ENCODE measurements at regions not wholly inside any gene's neighbourhood (a gene's known extent, or its start where the extent isn't known, plus 50 kb on each side); places are given as distances from the start of the nearest gene placed in this dataset.
A peak's percentile ranks its signal among the peaks of the same experiment; 100 is the strongest.

DNA sequence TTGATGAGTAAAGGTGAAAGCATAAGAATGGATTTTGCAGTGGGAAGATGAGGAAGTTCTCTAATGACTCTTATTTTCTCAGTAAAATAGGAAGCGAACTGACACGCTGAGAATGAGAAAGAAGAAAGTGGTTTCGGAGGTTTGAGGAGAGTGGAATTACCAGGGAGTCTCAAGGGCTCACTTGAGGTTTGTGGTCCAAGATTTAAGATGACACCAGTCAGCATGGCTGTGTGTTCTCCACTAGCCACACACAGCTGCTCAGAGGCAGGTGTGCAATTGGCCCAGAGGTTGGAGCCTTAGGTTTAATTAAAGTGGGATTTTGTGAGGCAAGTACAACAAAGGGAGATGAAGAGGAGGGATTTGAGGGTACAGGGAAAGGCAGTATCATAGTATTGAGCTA lies 99.6 kb upstream of the NBEA start:
- TF ChIP-seq CTCF (IDR thresholded peaks at IDR 0.05; ENCODE audit: borderline replicate concordance, extremely low read depth, low read length, poor library complexity, severe bottlenecking): no peak
- no peak for TF ChIP-seq EZH2 (IDR thresholded peaks at IDR 0.05; ENCODE audit: borderline replicate concordance, low read depth, low read length, severe bottlenecking)
- Histone ChIP-seq H3K79me2 (ENCODE audit: insufficient read depth, low read length) (no peaks in the 10 kb centered on the region), H3K27ac (ENCODE audit: low read length) (no peak overlapping the region), H3K9ac (ENCODE audit: low read depth, low read length) (no peak overlapping the region), H3K36me3 (ENCODE audit: insufficient read depth, low read length) (no peaks in the 10 kb centered on the region), H3K4me3 (ENCODE audit: low read depth in 1 of 2, low read length in 2 of 2) (no peak overlapping the region), H3K27me3 (ENCODE audit: insufficient read depth, low read length, poor library complexity) (peaks cover 11% of the 10 kb centered on the region), H3K9me3 (ENCODE audit: insufficient read depth, low read length, severe bottlenecking) (no peaks in the 10 kb centered on the region), H3K4me1 (ENCODE audit: insufficient read depth, low read length) (no peaks in the 10 kb centered on the region), H2AFZ (ENCODE audit: low read depth, low read length) (no peak overlapping the region), H4K20me1 (ENCODE audit: insufficient read depth, low read length) (no peaks in the 10 kb centered on the region), H3K4me2 (ENCODE audit: insufficient read depth, low read length) (no peak overlapping the region)
- DNase-seq (no peak), ATAC-seq (ENCODE audit: insufficient read depth, low read depth) (peak; percentile 53; the same call in 1 of the 3 replicates)

- no peak overlapping the region for H2AFZ ChIP-seq (ENCODE audit: low read depth, low read length)
- TF ChIP-seq EZH2 (IDR thresholded peaks at IDR 0.05; ENCODE audit: borderline replicate concordance, low read depth, low read length, severe bottlenecking) (no peak), CTCF (IDR thresholded peaks at IDR 0.05; ENCODE audit: borderline replicate concordance, extremely low read depth, low read length, poor library complexity, severe bottlenecking) (no peak)
- ATAC-seq (ENCODE audit: insufficient read depth, low read depth): no peak
- DNase-seq: no peak
- H3K9ac ChIP-seq (ENCODE audit: low read depth, low read length): no peak overlapping the region
- H3K4me1 ChIP-seq (ENCODE audit: insufficient read depth, low read length): no peaks in the 10 kb centered on the region
- H3K27ac ChIP-seq (ENCODE audit: low read length): no peak overlapping the region
- no peaks in the 10 kb centered on the region for H3K36me3 ChIP-seq (ENCODE audit: insufficient read depth, low read length)
- no peaks in the 10 kb centered on the region for H3K9me3 ChIP-seq (ENCODE audit: insufficient read depth, low read length, severe bottlenecking)
- H3K27me3 ChIP-seq (ENCODE audit: insufficient read depth, low read length, poor library complexity): peaks cover 2% of the 10 kb centered on the region
- H3K79me2 ChIP-seq (ENCODE audit: insufficient read depth, low read length): no peaks in the 10 kb centered on the region
- no peak overlapping the region for H3K4me2 ChIP-seq (ENCODE audit: insufficient read depth, low read length)
- no peak overlapping the region for H3K4me3 ChIP-seq (ENCODE audit: low read depth in 1 of 2, low read length in 2 of 2)
- no peaks in the 10 kb centered on the region for H4K20me1 ChIP-seq (ENCODE audit: insufficient read depth, low read length)
Measured at GRCh38 chr13:34847766-34848165, 94.3 kb upstream of the NBEA start.

DNA sequence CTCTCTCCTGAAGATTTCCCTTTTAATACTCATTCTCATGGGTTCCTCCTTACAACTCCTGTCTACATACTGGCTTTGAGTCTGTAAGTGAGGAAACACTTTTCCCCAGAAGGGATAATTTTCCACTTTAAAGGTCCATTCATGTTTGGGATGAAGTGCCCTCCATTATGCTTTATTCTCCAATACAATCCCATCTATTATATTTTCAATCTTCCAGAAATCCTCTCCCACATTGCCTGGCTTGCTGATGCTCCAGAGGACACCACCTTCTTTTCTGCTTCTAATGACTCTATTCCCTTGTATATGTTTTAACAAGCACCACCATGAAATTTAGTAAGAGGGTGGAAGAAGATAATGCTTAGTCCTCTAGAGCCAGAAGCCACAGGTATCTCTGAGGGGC lies 92.7 kb upstream of the NBEA start:
- DNase-seq: no peak
- H3K27ac ChIP-seq (ENCODE audit: low read length): no peak overlapping the region
- no peaks in the 10 kb centered on the region for H3K36me3 ChIP-seq (ENCODE audit: insufficient read depth, low read length)
- H3K4me1 ChIP-seq (ENCODE audit: insufficient read depth, low read length): no peaks in the 10 kb centered on the region
- no peaks in the 10 kb centered on the region for H3K9me3 ChIP-seq (ENCODE audit: insufficient read depth, low read length, severe bottlenecking)
- no peak for ATAC-seq (ENCODE audit: insufficient read depth, low read depth)
- no peak overlapping the region for H3K4me2 ChIP-seq (ENCODE audit: insufficient read depth, low read length)
- H3K4me3 ChIP-seq (ENCODE audit: low read depth in 1 of 2, low read length in 2 of 2): no peak overlapping the region
- no peak overlapping the region for H3K9ac ChIP-seq (ENCODE audit: low read depth, low read length)
- H4K20me1 ChIP-seq (ENCODE audit: insufficient read depth, low read length): no peaks in the 10 kb centered on the region
- H3K79me2 ChIP-seq (ENCODE audit: insufficient read depth, low read length): no peaks in the 10 kb centered on the region
- no peaks in the 10 kb centered on the region for H3K27me3 ChIP-seq (ENCODE audit: insufficient read depth, low read length, poor library complexity)
- H2AFZ ChIP-seq (ENCODE audit: low read depth, low read length): no peak overlapping the region
- TF ChIP-seq CTCF (IDR thresholded peaks at IDR 0.05; ENCODE audit: borderline replicate concordance, extremely low read depth, low read length, poor library complexity, severe bottlenecking): no peak
- TF ChIP-seq EZH2 (IDR thresholded peaks at IDR 0.05; ENCODE audit: borderline replicate concordance, low read depth, low read length, severe bottlenecking): no peak

DNA sequence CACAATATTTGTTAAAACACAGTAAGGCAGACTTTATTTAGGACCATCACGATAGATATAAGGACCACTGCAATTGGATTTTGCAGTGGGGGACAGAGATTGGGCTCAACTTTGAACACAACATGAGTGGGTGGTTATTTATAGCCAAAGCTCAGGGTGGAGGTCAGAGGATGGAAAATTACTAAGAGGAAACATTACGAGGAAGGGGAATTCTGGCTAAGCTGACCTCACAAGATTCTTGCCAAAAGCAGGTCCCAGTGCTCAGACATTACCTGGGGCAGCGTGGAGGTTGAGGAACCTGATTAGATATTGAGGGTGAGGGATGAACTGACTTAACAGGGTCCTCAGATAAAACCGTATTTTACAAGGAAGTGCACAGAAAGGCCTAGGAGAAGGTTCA lies 88.9 kb upstream of the NBEA start:
- Histone ChIP-seq H3K36me3 (ENCODE audit: insufficient read depth, low read length) (no peaks in the 10 kb centered on the region), H3K4me2 (ENCODE audit: insufficient read depth, low read length) (no peak overlapping the region), H2AFZ (ENCODE audit: low read depth, low read length) (no peak overlapping the region)

More for the DNA sequence above, 88.9 kb upstream of the NBEA start:
- no peak overlapping the region for H3K4me3 ChIP-seq (ENCODE audit: low read depth in 1 of 2, low read length in 2 of 2)
- H3K9me3 ChIP-seq (ENCODE audit: insufficient read depth, low read length, severe bottlenecking): no peaks in the 10 kb centered on the region
- H3K4me1 ChIP-seq (ENCODE audit: insufficient read depth, low read length): no peaks in the 10 kb centered on the region
- H3K27me3 ChIP-seq (ENCODE audit: insufficient read depth, low read length, poor library complexity): no peaks in the 10 kb centered on the region
- no peak overlapping the region for H3K27ac ChIP-seq (ENCODE audit: low read length)
- H3K9ac ChIP-seq (ENCODE audit: low read depth, low read length): no peak overlapping the region
- TF ChIP-seq EZH2 (IDR thresholded peaks at IDR 0.05; ENCODE audit: borderline replicate concordance, low read depth, low read length, severe bottlenecking) (no peak), CTCF (IDR thresholded peaks at IDR 0.05; ENCODE audit: borderline replicate concordance, extremely low read depth, low read length, poor library complexity, severe bottlenecking) (no peak)
- no peaks in the 10 kb centered on the region for H4K20me1 ChIP-seq (ENCODE audit: insufficient read depth, low read length)
- DNase-seq (no peak), ATAC-seq (ENCODE audit: insufficient read depth, low read depth) (no peak)
- no peaks in the 10 kb centered on the region for H3K79me2 ChIP-seq (ENCODE audit: insufficient read depth, low read length)

Measured in DND-41 (cell line).